Activated naive CD4-positive, alpha-beta T cell treated with anti-CD3 and anti-CD28 coated beads for 36 hours (primary cell): ENCODE measurements at regions not wholly inside any gene's neighbourhood (a gene's known extent, or its start where the extent isn't known, plus 50 kb on each side); places are given as distances from the start of the nearest gene placed in this dataset.

Source experiments
- CTCF ChIA-PET: fragments of 350-600 bp; sonication (Branson Sonifier 250); formaldehyde crosslinking; loops from one replicate; lab custom pipeline; 2021; ENCODE audit warnings: antibody characterized with exemption; lab: Charles Lee
- DNase-seq: peaks from one replicate; pipeline ENCODE4 v3.0.0-alpha.2; 2020
- H3K27ac Mint-ChIP-seq: one replicate; pipeline ENCODE4 v1.8.0; 2021; ENCODE audit warnings: mild to moderate bottlenecking, mixed read lengths
- H3K27me3 Mint-ChIP-seq: one replicate; pipeline ENCODE4 v1.8.0; 2021; ENCODE audit warnings: low read depth, mixed read lengths
- H3K36me3 Mint-ChIP-seq: one replicate; pipeline ENCODE4 v1.8.0; 2021; ENCODE audit warnings: low read depth, mixed read lengths
- H3K4me1 Mint-ChIP-seq: one replicate; pipeline ENCODE4 v1.8.0; 2021; ENCODE audit warnings: low read depth, mixed read lengths
- H3K4me3 Mint-ChIP-seq: one replicate; pipeline ENCODE4 v1.8.0; 2021; ENCODE audit warnings: mild to moderate bottlenecking, moderate library complexity, mixed read lengths
- H3K9me3 Mint-ChIP-seq: one replicate; pipeline ENCODE4 v1.8.0; 2021; ENCODE audit warnings: mixed read lengths
- intact Hi-C: fragments of 100-400 bp; cut with micrococcal nuclease; formaldehyde crosslinking; loops from one replicate; pipeline ENCODE4 v1.15.1; 2023

GRCh38 chr2:21928292-21928691, 804.5 kb downstream of the TDRD15 start:
- Mint-ChIP-seq H3K27ac (no peak overlapping the region), H3K27me3 (no peaks in the 10 kb centered on the region), H3K4me1 (no peaks in the 10 kb centered on the region), H3K36me3 (no peaks in the 10 kb centered on the region), H3K4me3 (no peak overlapping the region), H3K9me3 (peaks cover 12% of the 10 kb centered on the region)
- no peak for DNase-seq
- intact Hi-C loops: no loop called here
- CTCF ChIA-PET: no interaction called here

DNA sequence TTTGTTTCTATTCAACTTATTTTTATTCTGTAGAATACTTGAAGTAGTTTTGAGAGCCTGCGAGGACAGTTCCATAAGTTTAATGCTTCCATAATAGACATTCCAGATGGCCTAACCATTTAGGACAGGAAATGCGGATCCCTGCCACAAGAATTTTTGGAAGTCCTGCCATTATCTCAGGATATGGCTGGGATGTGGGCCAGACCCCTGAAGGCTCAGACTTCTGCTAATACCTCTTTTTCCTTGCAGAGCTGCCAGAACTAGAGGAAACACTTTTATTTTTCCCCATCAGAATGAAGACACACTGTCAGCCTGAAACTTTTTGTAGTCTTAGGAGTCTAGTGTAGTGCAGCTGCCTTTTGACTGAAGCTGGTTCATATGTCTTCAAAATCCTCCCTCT, 806.5 kb downstream of the TDRD15 start:
- H3K9me3 Mint-ChIP-seq: peaks cover 7% of the 10 kb centered on the region
- no peaks in the 10 kb centered on the region for H3K27me3 Mint-ChIP-seq
- intact Hi-C loops: no loop called here
- no peaks in the 10 kb centered on the region for H3K4me1 Mint-ChIP-seq
- H3K4me3 Mint-ChIP-seq: no peak overlapping the region
- no peak for DNase-seq
- H3K27ac Mint-ChIP-seq: no peak overlapping the region
- no peaks in the 10 kb centered on the region for H3K36me3 Mint-ChIP-seq
- CTCF ChIA-PET: no interaction called here

- Mint-ChIP-seq H3K4me3 (no peak overlapping the region), H3K27ac (no peak overlapping the region), H3K27me3 (no peaks in the 10 kb centered on the region), H3K9me3 (peaks cover 4% of the 10 kb centered on the region), H3K36me3 (no peaks in the 10 kb centered on the region), H3K4me1 (no peaks in the 10 kb centered on the region)
- CTCF ChIA-PET: no interaction called here
- DNase-seq: no peak
- intact Hi-C loops: no loop called here
These were observed 816.2 kb downstream of the TDRD15 start for GRCh38 chr2:21939967-21940366.

DNA sequence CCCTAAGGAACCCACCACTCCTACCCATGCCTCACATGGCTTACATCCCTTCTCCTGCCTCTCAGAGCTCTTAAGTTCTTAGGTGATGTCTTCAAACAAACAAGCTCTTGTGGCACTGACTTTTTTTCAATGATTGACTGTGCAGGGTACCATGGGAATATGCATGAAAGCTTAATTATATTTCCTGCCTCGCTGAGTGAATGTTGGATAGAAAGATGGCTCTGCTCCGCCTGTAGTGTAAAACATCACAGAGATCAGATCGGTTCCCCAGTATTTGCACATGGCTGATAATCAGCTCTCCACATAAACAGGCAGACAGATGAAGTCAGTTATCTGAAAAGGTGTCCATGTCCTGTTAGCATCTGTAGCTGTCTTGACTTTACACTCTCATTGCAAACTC, 820.8 kb downstream of the TDRD15 start:
- Mint-ChIP-seq H3K36me3 (no peaks in the 10 kb centered on the region), H3K27ac (no peak overlapping the region), H3K27me3 (no peaks in the 10 kb centered on the region), H3K4me1 (no peaks in the 10 kb centered on the region), H3K9me3 (peaks cover 5% of the 10 kb centered on the region), H3K4me3 (no peak overlapping the region)
- CTCF ChIA-PET: no interaction called here
- intact Hi-C loops: no loop called here
- DNase-seq: no peak

DNA sequence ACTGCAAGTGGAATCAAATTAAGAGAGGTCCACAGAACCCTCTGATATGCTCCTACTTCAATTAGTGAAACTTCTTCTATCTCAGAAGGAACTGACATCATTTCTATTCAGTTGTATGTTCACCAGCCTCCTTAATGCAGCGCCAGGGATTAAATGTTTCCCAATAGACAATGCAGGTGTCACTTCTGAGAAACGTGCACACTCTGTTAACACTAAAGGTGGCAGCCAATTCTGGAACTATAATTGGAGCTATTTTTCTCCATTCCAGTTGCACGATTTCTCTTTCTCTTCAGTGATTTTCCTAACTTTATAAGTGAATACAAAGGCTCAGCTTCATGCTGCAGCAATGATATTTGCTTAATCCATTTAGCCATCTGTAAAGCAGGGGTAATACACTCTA, 821.9 kb downstream of the TDRD15 start:
- Mint-ChIP-seq H3K9me3 (peaks cover 2% of the 10 kb centered on the region), H3K36me3 (no peaks in the 10 kb centered on the region), H3K4me3 (no peak overlapping the region), H3K27me3 (no peaks in the 10 kb centered on the region), H3K27ac (no peak overlapping the region), H3K4me1 (no peaks in the 10 kb centered on the region)
- DNase-seq: no peak
- CTCF ChIA-PET: no interaction called here
- intact Hi-C loops: no loop called here

GRCh38 chr2:21947046-21947445, 823.3 kb downstream of the TDRD15 start:
- intact Hi-C loops: no loop called here
- CTCF ChIA-PET: no interaction called here
- Mint-ChIP-seq H3K4me3 (no peak overlapping the region), H3K27ac (no peak overlapping the region), H3K36me3 (no peaks in the 10 kb centered on the region), H3K4me1 (no peaks in the 10 kb centered on the region), H3K27me3 (no peaks in the 10 kb centered on the region), H3K9me3 (peaks cover 2% of the 10 kb centered on the region)
- DNase-seq: no peak

DNA sequence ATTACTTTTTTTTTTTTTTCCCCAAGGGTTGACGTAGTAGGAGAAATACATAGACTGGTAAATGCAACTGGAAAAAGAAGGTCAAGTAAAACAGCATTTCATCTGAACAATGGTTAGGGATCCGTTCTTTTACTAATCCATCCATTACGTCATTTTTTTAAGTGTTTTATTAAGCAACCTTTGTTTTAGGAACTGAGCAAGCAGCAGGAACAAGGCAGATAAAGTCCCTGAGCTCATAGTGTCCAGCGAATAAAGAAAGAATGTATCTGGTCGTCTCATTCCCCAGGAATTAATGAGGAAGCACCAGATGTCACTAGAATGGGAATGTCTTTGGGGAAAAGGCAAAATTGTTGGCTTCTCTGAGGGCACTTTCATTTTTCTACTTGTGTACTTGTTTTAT, 842.4 kb downstream of the TDRD15 start:
- CTCF ChIA-PET: no interaction called here
- no peaks in the 10 kb centered on the region for H3K4me1 Mint-ChIP-seq
- intact Hi-C loops: no loop called here
- no peaks in the 10 kb centered on the region for H3K36me3 Mint-ChIP-seq
- H3K4me3 Mint-ChIP-seq: no peak overlapping the region
- no peak for DNase-seq
- peaks cover 4% of the 10 kb centered on the region for H3K9me3 Mint-ChIP-seq
- no peak overlapping the region for H3K27ac Mint-ChIP-seq
- H3K27me3 Mint-ChIP-seq: no peaks in the 10 kb centered on the region

GRCh38 chr2:21970971-21971370, 847.2 kb downstream of the TDRD15 start:
- CTCF ChIA-PET: no interaction called here
- H3K4me3 Mint-ChIP-seq: no peak overlapping the region
- no peaks in the 10 kb centered on the region for H3K4me1 Mint-ChIP-seq
- H3K9me3 Mint-ChIP-seq: peaks cover 12% of the 10 kb centered on the region
- intact Hi-C loops: no loop called here
- no peaks in the 10 kb centered on the region for H3K36me3 Mint-ChIP-seq
- no peaks in the 10 kb centered on the region for H3K27me3 Mint-ChIP-seq
- no peak overlapping the region for H3K27ac Mint-ChIP-seq
- DNase-seq: no peak

DNA sequence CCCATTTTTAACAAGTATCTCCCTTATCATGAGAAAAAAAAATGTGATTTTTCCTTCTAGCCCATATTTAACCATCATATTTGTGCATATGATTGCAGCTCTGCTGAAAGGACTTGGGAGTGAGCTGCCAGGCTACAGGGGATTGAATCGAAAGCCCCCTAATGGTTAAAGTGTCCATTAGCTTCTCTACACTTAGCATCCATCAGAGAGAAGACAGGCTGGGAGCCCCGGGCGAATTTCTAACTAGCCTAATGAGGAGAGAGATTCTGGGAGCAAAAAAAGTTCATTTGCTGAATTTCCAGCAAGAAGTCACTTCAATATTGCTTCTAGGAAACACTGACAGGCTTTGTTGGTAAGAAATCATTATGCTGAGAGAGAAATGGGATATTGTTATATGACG, 848.8 kb downstream of the TDRD15 start:
- H3K4me3 Mint-ChIP-seq: no peak overlapping the region
- CTCF ChIA-PET: no interaction called here
- peaks cover 12% of the 10 kb centered on the region for H3K9me3 Mint-ChIP-seq
- H3K4me1 Mint-ChIP-seq: no peaks in the 10 kb centered on the region
- no peaks in the 10 kb centered on the region for H3K36me3 Mint-ChIP-seq
- H3K27ac Mint-ChIP-seq: no peak overlapping the region
- H3K27me3 Mint-ChIP-seq: no peaks in the 10 kb centered on the region
- intact Hi-C loops: no loop called here
- no peak for DNase-seq

- DNase-seq: no peak
- H3K27me3 Mint-ChIP-seq: no peaks in the 10 kb centered on the region
- H3K4me1 Mint-ChIP-seq: no peaks in the 10 kb centered on the region
- H3K36me3 Mint-ChIP-seq: no peaks in the 10 kb centered on the region
- CTCF ChIA-PET: no interaction called here
- no peak overlapping the region for H3K4me3 Mint-ChIP-seq
- no peak overlapping the region for H3K27ac Mint-ChIP-seq
- H3K9me3 Mint-ChIP-seq: peaks cover 31% of the 10 kb centered on the region
- intact Hi-C loops: no loop called here
These were observed 857.4 kb downstream of the TDRD15 start for GRCh38 chr2:21981127-21981526.

DNA sequence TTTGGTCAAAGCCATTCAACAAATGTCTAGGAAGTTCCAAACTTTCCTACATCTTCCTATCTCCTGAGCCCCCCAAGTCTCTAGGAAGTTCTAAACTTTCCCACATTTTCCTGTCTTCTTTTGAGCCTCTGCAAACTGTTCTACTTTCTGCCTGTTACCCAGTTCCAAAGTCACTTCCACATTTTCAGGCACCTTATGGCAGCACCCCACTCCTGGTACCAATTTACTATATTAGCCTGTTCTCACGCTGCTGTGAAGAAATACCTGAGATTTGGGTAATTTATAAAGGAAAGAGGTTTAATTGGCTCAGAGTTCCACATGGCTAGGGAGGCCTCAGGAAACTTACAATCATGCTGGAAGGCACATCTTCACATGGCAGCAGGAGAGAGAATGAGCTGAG, 869.2 kb downstream of the TDRD15 start:
- intact Hi-C loops: no loop called here
- no peak for DNase-seq
- H3K9me3 Mint-ChIP-seq: peaks cover 22% of the 10 kb centered on the region
- H3K36me3 Mint-ChIP-seq: peaks cover 4% of the 10 kb centered on the region
- H3K4me3 Mint-ChIP-seq: no peak overlapping the region
- no peak overlapping the region for H3K27ac Mint-ChIP-seq
- CTCF ChIA-PET: no interaction called here
- H3K27me3 Mint-ChIP-seq: no peaks in the 10 kb centered on the region
- no peaks in the 10 kb centered on the region for H3K4me1 Mint-ChIP-seq

DNA sequence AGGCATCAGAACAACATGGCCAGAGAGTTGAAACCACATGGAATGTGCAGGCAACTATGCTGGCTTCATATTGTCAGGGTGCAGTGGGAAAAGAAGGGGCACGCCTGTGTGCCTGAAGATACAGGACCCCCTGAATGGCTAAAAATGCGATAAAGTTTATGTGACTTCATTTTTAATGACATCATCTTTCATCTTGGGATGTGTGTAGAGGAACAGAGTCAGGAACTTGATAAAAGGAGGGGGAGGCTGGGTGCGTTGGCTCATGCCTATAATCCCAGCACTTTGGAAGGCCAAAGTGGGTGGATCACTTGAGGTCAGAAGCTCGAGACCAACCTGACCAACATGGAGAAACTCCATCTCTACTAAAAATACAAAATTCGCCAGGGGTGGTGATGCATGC, 872.6 kb downstream of the TDRD15 start:
- peaks cover 4% of the 10 kb centered on the region for H3K36me3 Mint-ChIP-seq
- intact Hi-C loops: no loop called here
- CTCF ChIA-PET: no interaction called here
- DNase-seq: no peak
- H3K27me3 Mint-ChIP-seq: no peaks in the 10 kb centered on the region
- no peak overlapping the region for H3K27ac Mint-ChIP-seq
- peaks cover 13% of the 10 kb centered on the region for H3K9me3 Mint-ChIP-seq
- no peak overlapping the region for H3K4me3 Mint-ChIP-seq
- H3K4me1 Mint-ChIP-seq: no peaks in the 10 kb centered on the region

- intact Hi-C loops: no loop called here
- DNase-seq: no peak
- Mint-ChIP-seq H3K4me3 (no peak overlapping the region), H3K36me3 (no peaks in the 10 kb centered on the region), H3K9me3 (peaks cover 9% of the 10 kb centered on the region), H3K27me3 (no peaks in the 10 kb centered on the region), H3K4me1 (no peaks in the 10 kb centered on the region), H3K27ac (no peak overlapping the region)
- CTCF ChIA-PET: no interaction called here
These were observed 875.8 kb downstream of the TDRD15 start for GRCh38 chr2:21999522-21999921.

GRCh38 chr2:22002066-22002465, 878.3 kb downstream of the TDRD15 start:
- H3K36me3 Mint-ChIP-seq: no peaks in the 10 kb centered on the region
- intact Hi-C loops: no loop called here

More at GRCh38 chr2:22002066-22002465, 878.3 kb downstream of the TDRD15 start:
- Mint-ChIP-seq H3K4me3 (no peak overlapping the region), H3K27ac (no peak overlapping the region), H3K4me1 (no peaks in the 10 kb centered on the region), H3K9me3 (peaks cover 6% of the 10 kb centered on the region), H3K27me3 (no peaks in the 10 kb centered on the region)
- CTCF ChIA-PET: no interaction called here
- no peak for DNase-seq
